GM12873 (cell line): ENCODE measurements at regions not wholly inside any gene's neighbourhood (a gene's known extent, or its start where the extent isn't known, plus 50 kb on each side); places are given as distances from the start of the nearest gene placed in this dataset.

Experiments used
- TF ChIP-seq, protein P1 (sequence below): IDR thresholded peaks from 2 replicates; pipeline ENCODE4 v1.5.1; 2012; ENCODE audit warnings: low read depth, mild to moderate bottlenecking, moderate library complexity, low read length, control low read depth; ENCODE audit not compliant: insufficient read depth; ENCODE audit errors: missing control alignments

DNA sequence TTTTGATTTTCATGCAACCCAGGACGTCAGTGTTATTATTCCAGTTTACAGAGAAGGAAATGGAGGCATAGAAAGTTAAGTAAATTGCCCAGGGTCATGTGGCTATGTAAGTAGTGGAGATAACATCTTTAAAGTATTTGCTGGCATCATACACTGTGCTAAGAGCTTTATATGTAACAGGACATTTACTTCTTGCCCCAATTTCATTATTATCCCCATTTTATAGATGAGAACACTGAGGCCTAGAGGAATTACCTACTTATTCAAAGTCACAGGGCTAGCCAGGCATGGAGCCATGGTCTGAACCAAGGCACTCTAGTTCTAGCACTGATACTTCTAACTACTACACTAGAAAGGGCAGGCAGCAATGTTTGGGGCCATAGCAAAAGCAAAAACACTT is 107.3 kb upstream of the ANKRD28 start:
- TF ChIP-seq, protein P1, sequence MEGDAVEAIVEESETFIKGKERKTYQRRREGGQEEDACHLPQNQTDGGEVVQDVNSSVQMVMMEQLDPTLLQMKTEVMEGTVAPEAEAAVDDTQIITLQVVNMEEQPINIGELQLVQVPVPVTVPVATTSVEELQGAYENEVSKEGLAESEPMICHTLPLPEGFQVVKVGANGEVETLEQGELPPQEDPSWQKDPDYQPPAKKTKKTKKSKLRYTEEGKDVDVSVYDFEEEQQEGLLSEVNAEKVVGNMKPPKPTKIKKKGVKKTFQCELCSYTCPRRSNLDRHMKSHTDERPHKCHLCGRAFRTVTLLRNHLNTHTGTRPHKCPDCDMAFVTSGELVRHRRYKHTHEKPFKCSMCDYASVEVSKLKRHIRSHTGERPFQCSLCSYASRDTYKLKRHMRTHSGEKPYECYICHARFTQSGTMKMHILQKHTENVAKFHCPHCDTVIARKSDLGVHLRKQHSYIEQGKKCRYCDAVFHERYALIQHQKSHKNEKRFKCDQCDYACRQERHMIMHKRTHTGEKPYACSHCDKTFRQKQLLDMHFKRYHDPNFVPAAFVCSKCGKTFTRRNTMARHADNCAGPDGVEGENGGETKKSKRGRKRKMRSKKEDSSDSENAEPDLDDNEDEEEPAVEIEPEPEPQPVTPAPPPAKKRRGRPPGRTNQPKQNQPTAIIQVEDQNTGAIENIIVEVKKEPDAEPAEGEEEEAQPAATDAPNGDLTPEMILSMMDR = no peak

DNA sequence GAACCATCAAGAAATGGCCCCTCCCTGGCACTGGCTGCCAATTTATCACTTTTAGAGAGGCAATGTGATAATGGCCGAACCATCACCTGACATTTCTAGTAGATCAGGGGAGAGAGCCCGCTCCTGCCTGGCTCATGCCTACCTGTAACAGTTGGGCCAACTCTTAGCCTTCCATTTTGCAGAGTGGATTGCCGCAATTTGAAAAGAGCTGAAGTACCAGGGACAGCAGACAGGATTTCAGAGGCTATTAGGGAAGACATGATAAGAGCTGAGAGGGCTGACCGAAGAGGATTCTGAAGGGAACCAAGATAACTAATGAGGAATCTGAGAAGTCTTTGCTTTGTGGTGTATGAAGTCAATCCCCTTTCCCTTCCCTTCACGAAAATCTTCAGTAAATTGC is 121.2 kb upstream of the ANKRD28 start:
- TF ChIP-seq, protein P1 = no peak

DNA sequence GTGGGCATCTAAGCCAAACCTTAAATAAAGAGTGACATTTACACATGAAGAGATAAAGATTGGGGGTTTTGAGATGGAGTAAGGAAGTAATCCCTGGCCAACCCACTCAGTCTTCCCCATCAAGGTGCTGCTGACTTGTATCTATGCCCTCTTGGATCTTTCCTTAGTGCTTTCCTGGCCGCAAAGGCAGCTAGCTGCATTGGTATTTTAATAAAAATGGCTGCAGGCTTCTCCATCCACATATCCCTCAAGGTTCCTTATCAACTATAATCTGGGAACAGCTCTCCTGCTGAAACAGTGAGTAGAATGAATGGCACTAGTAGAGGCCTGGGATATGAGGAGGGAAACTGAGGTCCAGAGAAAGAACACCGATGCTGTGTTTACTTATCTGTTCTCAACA is 122.2 kb upstream of the ANKRD28 start:
- TF ChIP-seq, protein P1 = no peak

DNA sequence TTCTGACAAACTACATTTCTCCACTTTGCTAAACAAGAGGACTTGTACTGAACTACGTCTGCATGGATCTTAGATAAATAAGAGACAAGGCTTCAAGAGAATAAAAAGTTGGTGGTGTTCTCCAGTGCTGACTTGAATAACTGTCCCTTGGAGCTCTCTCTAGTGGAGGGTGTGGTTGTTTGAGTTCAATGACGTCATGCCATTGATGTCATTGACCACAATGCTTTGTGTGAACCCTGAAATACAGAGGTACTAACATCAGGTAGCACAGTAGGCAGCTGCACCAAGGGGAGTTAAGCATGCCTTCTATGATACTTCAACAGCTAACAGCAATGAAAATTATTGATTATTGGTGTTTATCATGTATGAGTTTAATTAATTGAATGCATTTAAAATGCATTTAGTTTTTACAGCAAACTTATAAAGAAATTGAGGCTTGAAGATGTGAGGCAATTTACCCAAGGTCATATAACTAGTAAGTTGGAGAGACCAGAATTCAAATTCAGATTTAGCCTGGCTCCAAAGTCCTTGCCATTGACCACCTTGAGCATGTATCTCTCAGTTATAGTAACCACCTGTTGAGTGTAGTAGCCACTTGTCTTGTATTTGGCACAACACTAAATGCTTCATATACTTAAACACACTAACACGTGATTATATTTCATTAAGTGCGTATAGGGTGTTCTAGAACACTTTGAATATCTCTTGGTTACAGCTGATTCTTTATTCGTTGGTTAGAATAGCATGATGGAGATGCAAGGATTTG is 126.0 kb upstream of the ANKRD28 start:
- TF ChIP-seq, protein P1 = no peak

DNA sequence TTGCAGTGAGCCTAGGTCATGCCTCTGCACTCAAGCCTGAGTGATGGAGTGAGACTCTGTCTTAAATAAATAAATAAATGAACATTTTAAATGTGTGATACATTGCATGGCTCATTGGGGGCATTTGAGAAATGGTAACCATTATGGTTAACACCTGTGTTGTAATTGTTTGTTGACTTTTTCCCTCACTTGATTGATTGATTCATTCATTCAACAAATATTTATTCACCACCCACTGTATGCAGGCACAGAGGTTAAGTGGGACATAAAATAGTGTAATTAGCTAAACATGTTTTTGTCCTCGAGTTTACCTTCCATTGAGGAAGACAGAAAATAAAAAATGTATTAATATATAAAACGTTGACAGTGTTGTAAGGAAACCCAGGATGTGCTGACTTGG is 127.1 kb upstream of the ANKRD28 start:
- TF ChIP-seq, protein P1 = no peak

DNA sequence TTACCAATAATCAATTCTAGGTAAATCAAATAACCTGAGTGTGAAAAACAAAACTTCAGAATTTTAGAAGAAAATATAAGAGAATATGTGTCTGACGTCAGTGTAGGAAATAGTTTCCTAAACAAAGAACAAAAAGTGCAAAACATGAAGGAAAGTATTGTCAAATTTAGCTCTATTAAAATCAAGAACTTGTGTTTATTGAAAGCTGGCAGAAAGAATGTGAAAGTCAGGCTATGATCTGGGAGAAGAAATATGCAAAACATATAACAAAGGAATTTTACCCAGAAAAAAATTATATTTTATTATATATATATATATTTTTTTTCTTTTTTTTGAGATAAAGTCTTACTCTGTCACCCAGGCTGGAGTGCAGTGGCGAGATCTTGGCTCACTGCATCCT is 129.1 kb upstream of the ANKRD28 start:
- TF ChIP-seq, protein P1 = no peak

DNA sequence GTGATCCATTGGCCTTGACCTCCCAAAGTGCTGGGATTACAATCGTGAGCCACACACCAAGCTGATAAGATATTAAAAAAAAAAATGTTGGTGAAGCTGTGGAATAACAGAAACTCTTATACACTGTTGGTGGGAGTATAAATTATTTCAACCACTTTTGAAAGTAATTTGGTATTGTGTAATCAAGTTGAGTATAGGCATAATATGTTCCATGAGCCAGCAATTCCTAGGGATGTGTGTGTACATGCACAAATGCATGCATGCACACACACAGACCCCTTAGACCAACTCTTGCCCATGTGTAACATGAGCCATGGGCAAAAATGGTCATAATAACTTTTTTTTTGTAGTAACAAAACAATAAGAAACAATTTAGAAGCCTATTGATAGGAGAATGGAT is 130.2 kb upstream of the ANKRD28 start:
- TF ChIP-seq, protein P1 = no peak
